Stimulated activated naive CD4-positive, alpha-beta T cell treated with Interleukin-2 at 50 U/mL for 16 hours (primary cell): ENCODE measurements at regions not wholly inside any gene's neighbourhood (a gene's known extent, or its start where the extent isn't known, plus 50 kb on each side); places are given as distances from the start of the nearest gene placed in this dataset.

ENCODE experiments used
- DNase-seq: peaks from one replicate; lab custom pipeline; 2025; lab: John Stamatoyannopoulos, UW

GRCh38 chr7:156155988-156156733, 343.9 kb upstream of the SHH start:
- no peak for DNase-seq

- no peak for DNase-seq
These were observed 341.3 kb upstream of the SHH start for GRCh38 chr7:156153590-156153989.

GRCh38 chr7:156152390-156152789, 340.1 kb upstream of the SHH start:
- DNase-seq, result no peak

GRCh38 chr7:156151658-156152057, 339.4 kb upstream of the SHH start:
- no peak for DNase-seq

- no peak for DNase-seq
These were observed 338.8 kb upstream of the SHH start for GRCh38 chr7:156151078-156151477.

- no peak for DNase-seq
These were observed 336.7 kb upstream of the SHH start for GRCh38 chr7:156148995-156149394.

GRCh38 chr7:156148547-156148946, 336.3 kb upstream of the SHH start:
- DNase-seq, result no peak

- no peak for DNase-seq
These were observed 335.7 kb upstream of the SHH start for GRCh38 chr7:156147756-156148504.

- DNase-seq, result no peak
These were observed 334.8 kb upstream of the SHH start for GRCh38 chr7:156147104-156147503.

- DNase-seq, result no peak
These were observed 333.7 kb upstream of the SHH start for GRCh38 chr7:156145996-156146395.

- DNase-seq, result no peak
These were observed 332.9 kb upstream of the SHH start for GRCh38 chr7:156145184-156145583.

GRCh38 chr7:156143683-156144082, 331.4 kb upstream of the SHH start:
- no peak for DNase-seq

GRCh38 chr7:156143158-156143557, 330.9 kb upstream of the SHH start:
- no peak for DNase-seq

GRCh38 chr7:156141941-156142340, 329.7 kb upstream of the SHH start:
- no peak for DNase-seq

- DNase-seq, result no peak
These were observed 328.6 kb upstream of the SHH start for GRCh38 chr7:156140896-156141295.

GRCh38 chr7:156140447-156140846, 328.2 kb upstream of the SHH start:
- DNase-seq, result no peak

GRCh38 chr7:156139633-156140032, 327.4 kb upstream of the SHH start:
- no peak for DNase-seq

- DNase-seq, result no peak
These were observed 326.8 kb upstream of the SHH start for GRCh38 chr7:156139112-156139511.

- no peak for DNase-seq
These were observed 319.6 kb upstream of the SHH start for GRCh38 chr7:156131881-156132280.

GRCh38 chr7:156129522-156129921, 317.3 kb upstream of the SHH start:
- DNase-seq, result no peak

- no peak for DNase-seq
These were observed 316.2 kb upstream of the SHH start for GRCh38 chr7:156128496-156128895.

- DNase-seq, result no peak
These were observed 315.2 kb upstream of the SHH start for GRCh38 chr7:156127166-156128134.
